HepG2 (cell line): ENCODE measurements at regions not wholly inside any gene's neighbourhood (a gene's known extent, or its start where the extent isn't known, plus 50 kb on each side); places are given as distances from the start of the nearest gene placed in this dataset.
A peak's percentile ranks its signal among the peaks of the same experiment; 100 is the strongest.

Source experiments
- ATAC-seq: fragments of 200-7000 bp; cut with Tn5 transposase; 3 replicates; pipeline ENCODE4 v1.9.1; 2020; ENCODE audit warnings: mild to moderate bottlenecking, moderate library complexity
- BruUV-seq: library from RNA; stranded (reverse); fragments of 400-500 nt; replicated peaks from 2 replicates; lab custom pipeline; 2021; lab: Mats Ljungman, UMichigan
- CTCF ChIA-PET: fragments of 300-600 bp; formaldehyde crosslinking; extraction: SDS; loops from one replicate; lab custom pipeline; 2021; ENCODE audit warnings: low total read pairs, inconsistent platforms, low intra/inter-chr PET ratio; lab: Yijun Ruan, JAX
- POLR2A ChIA-PET: fragments of 350-600 bp; sonication (Branson Sonifier 250); formaldehyde crosslinking; loops from one replicate; lab custom pipeline; 2020; ENCODE audit warnings: antibody characterized with exemption, inconsistent platforms; lab: Yijun Ruan, JAX
- DNase-seq: peaks from one replicate; pipeline ENCODE4 v3.0.0-alpha.2; 2015; ENCODE audit warnings: low spot score
- FAIRE-seq: peaks from 3 replicates; lab custom pipeline; 2011; peaks lifted over from hg19 to GRCh38; lab: Jason Lieb, UNC
- H2AFZ ChIP-seq: one replicate; pipeline ENCODE4 v1.6.1; 2011; ENCODE audit warnings: low read length, inconsistent platforms
- H3K27ac ChIP-seq: fragments of 300-600 bp; 3 replicates; pipeline ENCODE4 v1.8.0; 2011; ENCODE audit warnings: mixed run types, mild to moderate bottlenecking, mixed read lengths, low read length, inconsistent platforms; ENCODE audit not compliant: insufficient read depth; ENCODE audit errors: extremely low read length
- H3K27me3 ChIP-seq, 2 experiments: fragments of 200-600 bp in 1 of 2; 2 replicates in 1 of 2; 3 replicates in 1 of 2; pipeline versions ENCODE4 v1.6.0 to v1.8.0; 2011; ENCODE audit warnings: low read length in 2 of 2, mild to moderate bottlenecking in 2 of 2, moderate library complexity in 2 of 2, inconsistent platforms in 1 of 2; ENCODE audit not compliant: insufficient read depth in 2 of 2, control insufficient read depth in 1 of 2
- H3K36me3 ChIP-seq, 2 experiments: fragments of 200-600 bp in 1 of 2; replicated peaks in 1 of 2; 2 replicates in 1 of 2; 3 replicates in 1 of 2; pipeline versions ENCODE4 v1.5.1 to v1.8.0; 2011; ENCODE audit warnings: low read length in 2 of 2, inconsistent platforms in 1 of 2; ENCODE audit not compliant: insufficient read depth in 2 of 2, control insufficient read depth in 1 of 2
- H3K4me1 ChIP-seq: 2 replicates; pipeline ENCODE4 v1.5.1; 2012; ENCODE audit warnings: low read length, inconsistent platforms; ENCODE audit not compliant: insufficient read depth
- H3K4me2 ChIP-seq: 2 replicates; pipeline ENCODE4 v1.6.0; 2011; ENCODE audit warnings: low read depth, low read length, inconsistent platforms
- H3K4me3 ChIP-seq, 3 experiments: fragments of 200-600 bp in 1 of 3; sonication (generic), shearing (Covaris generic) in 1 of 3; replicated peaks in 1 of 3; 2 replicates each; pipeline ENCODE4 v1.5.1; 2011 to 2016; ENCODE audit warnings: low read length in 3 of 3, inconsistent platforms in 2 of 3, low read depth in 2 of 3, mild to moderate bottlenecking in 2 of 3, control low read depth in 1 of 3, mixed read lengths in 1 of 3; ENCODE audit not compliant: insufficient read depth in 1 of 3
- H3K79me2 ChIP-seq: one replicate; pipeline ENCODE4 v1.6.1; 2011; ENCODE audit warnings: low read length, inconsistent platforms; ENCODE audit not compliant: insufficient read depth
- H3K9ac ChIP-seq: 2 replicates; pipeline ENCODE4 v1.6.0; 2011; ENCODE audit warnings: mild to moderate bottlenecking, low read depth, low read length, inconsistent platforms; ENCODE audit not compliant: insufficient read depth
- H3K9me3 ChIP-seq: 2 replicates; pipeline ENCODE4 v1.5.1; 2012; ENCODE audit warnings: mild to moderate bottlenecking, low read length
- H4K20me1 ChIP-seq: 2 replicates; pipeline ENCODE4 v1.6.0; 2011; ENCODE audit warnings: inconsistent platforms, mild to moderate bottlenecking, low read length, moderate library complexity; ENCODE audit not compliant: insufficient read depth
- CCDC6 ChIP-seq: sonication (generic); formaldehyde crosslinking; IDR thresholded peaks from 2 replicates; pipeline ENCODE4 v1.8.1; 2022; ENCODE audit warnings: mild to moderate bottlenecking, missing genetic modification reagents, moderate library complexity
- MAFF ChIP-seq: IDR thresholded peaks from 2 replicates; pipeline ENCODE4 v1.6.1; 2011; ENCODE audit warnings: low read depth, low read length, improper control_type of control experiment
- MAFK ChIP-seq, 2 experiments: IDR thresholded peaks in 1 of 2; conservative IDR thresholded peaks in 1 of 2; 2 replicates each; pipeline ENCODE4 v1.6.1; 2011; ENCODE audit warnings: improper control_type of control experiment in 2 of 2, low read length in 2 of 2
- MED13 ChIP-seq: sonication (generic); formaldehyde crosslinking; IDR thresholded peaks from 2 replicates; pipeline ENCODE4 v1.5.0; 2020; ENCODE audit warnings: missing genetic modification reagents
- MXD3 ChIP-seq: IDR thresholded peaks from 2 replicates; pipeline ENCODE4 v1.6.1; 2016; ENCODE audit warnings: mild to moderate bottlenecking, missing biosample characterization, missing genetic modification reagents
- NFE2L2 ChIP-seq: fragments of 150-350 bp; IDR thresholded peaks from 2 replicates; pipeline ENCODE4 v1.6.1; 2014; ENCODE audit warnings: low read length
- ZFP37 ChIP-seq: sonication (generic); formaldehyde crosslinking; IDR thresholded peaks from 2 replicates; pipeline ENCODE4 v1.4.0; 2020; ENCODE audit warnings: missing genetic modification reagents, borderline replicate concordance
- ZNF20 ChIP-seq: sonication (generic); formaldehyde crosslinking; IDR thresholded peaks from 2 replicates; pipeline ENCODE4 v1.4.0; 2020; ENCODE audit warnings: mild to moderate bottlenecking, moderate library complexity, missing genetic modification reagents
- ZNF225 ChIP-seq: sonication (generic); formaldehyde crosslinking; IDR thresholded peaks from 2 replicates; pipeline ENCODE4 v1.4.0; 2020; ENCODE audit warnings: mild to moderate bottlenecking, missing genetic modification reagents
- ZNF251 ChIP-seq: sonication (generic); formaldehyde crosslinking; IDR thresholded peaks from 2 replicates; pipeline ENCODE4 v1.9.0; 2021; ENCODE audit warnings: mild to moderate bottlenecking, missing genetic modification reagents
- ZNF569 ChIP-seq: sonication (generic); formaldehyde crosslinking; IDR thresholded peaks from 2 replicates; pipeline ENCODE4 v1.5.0; 2020; ENCODE audit warnings: mild to moderate bottlenecking, missing genetic modification reagents, moderate library complexity, borderline replicate concordance
- ZNF589 ChIP-seq: sonication (generic); formaldehyde crosslinking; conservative IDR thresholded peaks from 2 replicates; pipeline ENCODE4 v1.8.0; 2022; ENCODE audit warnings: mild to moderate bottlenecking, moderate library complexity, missing genetic modification reagents
- ZNF737 ChIP-seq: sonication (generic); formaldehyde crosslinking; IDR thresholded peaks from 2 replicates; pipeline ENCODE4 v1.5.0; 2020; ENCODE audit warnings: missing genetic modification reagents, mild to moderate bottlenecking, borderline replicate concordance
- ZSCAN29 ChIP-seq: sonication (generic); formaldehyde crosslinking; conservative IDR thresholded peaks from 2 replicates; pipeline ENCODE4 v1.4.0; 2020; ENCODE audit warnings: mild to moderate bottlenecking, missing genetic modification reagents
- WGBS: methylation state at CpG from one replicate; pipeline ENCODE4 v1.1.6; 2017; ENCODE audit warnings: low lambda C conversion rate; 5-methylcytosine and 5-hydroxymethylcytosine counted together
- in situ Hi-C: cut with HindIII; loops from 2 replicates; pipeline ENCODE4 v1.10.0; 2017; ENCODE audit warnings: low pct_unique_long_range_greater_than_20kb; ENCODE audit not compliant: extremely low pct_ligation_motif_present
- intact Hi-C: fragments of 100-400 bp; cut with micrococcal nuclease; formaldehyde crosslinking; loops from one replicate; pipeline ENCODE4 v1.10.0; 2022; ENCODE audit not compliant: unreplicated experiment

- TF ChIP-seq ZFP37 (CRISPR knock-in tag) (no peak), MAFK (conservative IDR thresholded peaks at IDR 0.05 in 1 of 2, IDR thresholded peaks at IDR 0.05 in 1 of 2; ENCODE audit: low read length in 2 of 2) (peak; percentile 89 to 97), ZNF589 (CRISPR knock-in tag) (no peak), ZNF737 (CRISPR knock-in tag) (no peak), MXD3 (CRISPR knock-in tag) (no peak), MED13 (CRISPR knock-in tag) (no peak), ZNF251 (CRISPR knock-in tag) (no peak), ZSCAN29 (CRISPR knock-in tag) (no peak), ZNF225 (CRISPR knock-in tag) (no peak), NFE2L2 (no peak), ZNF20 (CRISPR knock-in tag) (no peak), MAFF (peak; percentile 96), ZNF569 (CRISPR knock-in tag) (no peak), CCDC6 (CRISPR knock-in tag) (no peak)
- POLR2A ChIA-PET: no interaction called here
- WGBS: 13% methylated on average over 5 of the region's 5 CpGs
Measured at GRCh38 chr7:38034062-38034908, 113.8 kb downstream of the EPDR1 start.

More at GRCh38 chr7:38034062-38034908, 113.8 kb downstream of the EPDR1 start:
- H3K36me3 ChIP-seq: no peaks in the 10 kb centered on the region
- H2AFZ ChIP-seq: no peak overlapping the region
- no peak for DNase-seq
- H4K20me1 ChIP-seq: no peaks in the 10 kb centered on the region
- no peak overlapping the region for H3K4me3 ChIP-seq
- H3K79me2 ChIP-seq: no peaks in the 10 kb centered on the region
- FAIRE-seq: no peak
- H3K9ac ChIP-seq: no peak overlapping the region
- no TSS peak for BruUV-seq
- ATAC-seq: no peak
- 0 out of 2 replicates have a peak, but pooled peaks cover 6% of the 10 kb centered on the region for H3K9me3 ChIP-seq
- H3K27me3 ChIP-seq: no peaks in the 10 kb centered on the region
- H3K4me2 ChIP-seq: no peak overlapping the region
- in situ Hi-C loops (no loop called here), intact Hi-C loops (no loop called here)
- CTCF ChIA-PET: no interaction called here
- H3K4me1 ChIP-seq: no peaks in the 10 kb centered on the region
- H3K27ac ChIP-seq: no peak overlapping the region
